DND-41 (cell line): ENCODE measurements at regions not wholly inside any gene's neighbourhood (a gene's known extent, or its start where the extent isn't known, plus 50 kb on each side); places are given as distances from the start of the nearest gene placed in this dataset.

ENCODE experiments used
- ATAC-seq: fragments of 200-7000 bp; cut with Tn5 transposase; 3 replicates; pipeline ENCODE4 v1.9.1; 2021; ENCODE audit warnings: low read depth; ENCODE audit not compliant: insufficient read depth
- DNase-seq: peaks from one replicate; pipeline ENCODE4 v3.0.0-alpha.2; 2020
- H2AFZ ChIP-seq: 2 replicates; pipeline ENCODE4 v1.6.0; 2012; ENCODE audit warnings: low read depth, low read length
- H3K27ac ChIP-seq: 2 replicates; pipeline ENCODE4 v1.5.1; 2012; ENCODE audit warnings: low read length, inconsistent platforms
- H3K27me3 ChIP-seq: fragments of 200-600 bp; sonication (generic); 2 replicates; pipeline ENCODE4 v1.6.0; 2012; ENCODE audit warnings: low read length, mild to moderate bottlenecking, inconsistent platforms; ENCODE audit not compliant: insufficient read depth, poor library complexity
- H3K36me3 ChIP-seq: 2 replicates; pipeline ENCODE4 v1.5.1; 2012; ENCODE audit warnings: low read length, inconsistent platforms; ENCODE audit not compliant: insufficient read depth
- H3K4me1 ChIP-seq: 2 replicates; pipeline ENCODE4 v1.5.1; 2012; ENCODE audit warnings: mild to moderate bottlenecking, low read length; ENCODE audit not compliant: insufficient read depth
- H3K4me2 ChIP-seq: 2 replicates; pipeline ENCODE4 v1.6.0; 2012; ENCODE audit warnings: mild to moderate bottlenecking, moderate library complexity, low read length, inconsistent platforms; ENCODE audit not compliant: insufficient read depth
- H3K4me3 ChIP-seq, 2 experiments: fragments of 200-600 bp in 1 of 2; shearing (Covaris generic) in 1 of 2; 2 replicates each; pipeline ENCODE4 v1.5.1; 2012 to 2016; ENCODE audit warnings: inconsistent platforms in 2 of 2, low read length in 2 of 2, mild to moderate bottlenecking in 2 of 2, low read depth in 1 of 2, moderate library complexity in 1 of 2
- H3K79me2 ChIP-seq: 2 replicates; pipeline ENCODE4 v1.6.0; 2012; ENCODE audit warnings: low read length, inconsistent platforms; ENCODE audit not compliant: insufficient read depth
- H3K9ac ChIP-seq: 2 replicates; pipeline ENCODE4 v1.6.0; 2012; ENCODE audit warnings: low read depth, mild to moderate bottlenecking, inconsistent platforms, low read length, moderate library complexity
- H3K9me3 ChIP-seq: 2 replicates; pipeline ENCODE4 v1.5.1; 2012; ENCODE audit warnings: low read length, moderate library complexity, mild to moderate bottlenecking, inconsistent platforms; ENCODE audit not compliant: insufficient read depth, severe bottlenecking
- H4K20me1 ChIP-seq: 2 replicates; pipeline ENCODE4 v1.6.0; 2012; ENCODE audit warnings: low read length; ENCODE audit not compliant: insufficient read depth
- EZH2 ChIP-seq: IDR thresholded peaks from 3 replicates; pipeline ENCODE4 v1.6.1; 2012; ENCODE audit warnings: borderline replicate concordance, low read depth, mild to moderate bottlenecking, moderate library complexity, low read length, inconsistent platforms; ENCODE audit not compliant: severe bottlenecking
- TF ChIP-seq, protein P1 (sequence below): IDR thresholded peaks from 2 replicates; pipeline ENCODE4 v1.5.1; 2012; ENCODE audit warnings: borderline replicate concordance, low read length, moderate library complexity, mild to moderate bottlenecking; ENCODE audit not compliant: poor library complexity, severe bottlenecking; ENCODE audit errors: extremely low read depth

DNA sequence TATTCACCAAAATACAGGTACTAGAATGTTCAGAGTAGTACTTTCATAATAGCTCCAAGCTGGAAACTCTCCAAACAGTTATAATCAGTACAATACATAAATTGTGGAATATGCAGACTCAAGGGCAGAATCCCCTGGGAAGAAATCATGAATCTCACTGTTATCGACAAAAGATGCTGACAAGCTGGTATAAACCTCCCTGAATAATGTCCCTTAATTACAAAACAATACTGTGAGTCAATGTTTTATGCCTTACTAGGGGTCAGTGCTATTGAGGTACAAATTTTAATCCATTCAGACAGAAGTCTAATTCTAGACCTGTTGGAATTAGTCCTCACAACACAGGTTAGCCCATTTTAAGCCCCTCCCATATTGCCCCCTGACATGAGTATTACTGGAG is 532.3 kb downstream of the DTWD2 start:
- DNase-seq (no peak), ATAC-seq (no peak)
- no peak overlapping the region for H3K27ac ChIP-seq
- H3K79me2 ChIP-seq, result no peaks in the 10 kb centered on the region
- no peaks in the 10 kb centered on the region for H3K27me3 ChIP-seq
- TF ChIP-seq EZH2, result no peak
- TF ChIP-seq, protein P1, sequence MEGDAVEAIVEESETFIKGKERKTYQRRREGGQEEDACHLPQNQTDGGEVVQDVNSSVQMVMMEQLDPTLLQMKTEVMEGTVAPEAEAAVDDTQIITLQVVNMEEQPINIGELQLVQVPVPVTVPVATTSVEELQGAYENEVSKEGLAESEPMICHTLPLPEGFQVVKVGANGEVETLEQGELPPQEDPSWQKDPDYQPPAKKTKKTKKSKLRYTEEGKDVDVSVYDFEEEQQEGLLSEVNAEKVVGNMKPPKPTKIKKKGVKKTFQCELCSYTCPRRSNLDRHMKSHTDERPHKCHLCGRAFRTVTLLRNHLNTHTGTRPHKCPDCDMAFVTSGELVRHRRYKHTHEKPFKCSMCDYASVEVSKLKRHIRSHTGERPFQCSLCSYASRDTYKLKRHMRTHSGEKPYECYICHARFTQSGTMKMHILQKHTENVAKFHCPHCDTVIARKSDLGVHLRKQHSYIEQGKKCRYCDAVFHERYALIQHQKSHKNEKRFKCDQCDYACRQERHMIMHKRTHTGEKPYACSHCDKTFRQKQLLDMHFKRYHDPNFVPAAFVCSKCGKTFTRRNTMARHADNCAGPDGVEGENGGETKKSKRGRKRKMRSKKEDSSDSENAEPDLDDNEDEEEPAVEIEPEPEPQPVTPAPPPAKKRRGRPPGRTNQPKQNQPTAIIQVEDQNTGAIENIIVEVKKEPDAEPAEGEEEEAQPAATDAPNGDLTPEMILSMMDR, result no peak
- no peaks in the 10 kb centered on the region for H3K9me3 ChIP-seq
- H4K20me1 ChIP-seq, result no peaks in the 10 kb centered on the region
- no peaks in the 10 kb centered on the region for H3K36me3 ChIP-seq
- H3K4me3 ChIP-seq, result no peak overlapping the region
- H3K4me2 ChIP-seq, result no peak overlapping the region
- no peak overlapping the region for H3K9ac ChIP-seq
- no peaks in the 10 kb centered on the region for H3K4me1 ChIP-seq
- no peak overlapping the region for H2AFZ ChIP-seq

DNA sequence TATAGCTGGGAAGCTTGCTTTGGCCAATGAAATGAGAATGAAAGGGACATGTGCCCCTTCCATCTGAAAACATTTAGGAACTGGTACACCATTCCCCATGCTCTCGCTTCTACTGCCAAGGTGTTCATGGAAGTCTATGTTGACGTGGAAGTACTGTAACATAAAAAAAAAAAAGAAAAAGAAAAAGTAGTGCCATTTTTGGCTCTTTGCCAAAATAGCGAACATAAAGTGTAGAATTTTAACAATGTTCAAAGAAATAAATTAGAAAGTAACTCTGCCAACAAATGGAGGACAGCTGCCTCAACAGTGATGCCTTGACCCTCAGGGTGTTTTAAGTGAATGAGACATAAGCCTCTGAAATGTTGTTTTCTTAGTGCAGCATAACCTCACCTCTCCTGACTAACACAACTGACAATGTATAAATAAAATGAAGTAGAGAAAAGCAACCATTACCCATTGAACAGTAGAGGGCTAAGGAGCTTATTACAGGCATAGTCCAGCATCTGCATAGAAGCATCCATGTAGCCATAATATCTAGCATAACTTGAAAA is 536.6 kb downstream of the DTWD2 start:
- no peak overlapping the region for H3K27ac ChIP-seq
- H3K9ac ChIP-seq, result no peak overlapping the region
- no peaks in the 10 kb centered on the region for H3K79me2 ChIP-seq
- DNase-seq (no peak), ATAC-seq (no peak)
- no peak overlapping the region for H3K4me2 ChIP-seq
- TF ChIP-seq, protein P1, result no peak
- TF ChIP-seq EZH2, result no peak
- no peak overlapping the region for H2AFZ ChIP-seq
- no peaks in the 10 kb centered on the region for H4K20me1 ChIP-seq
- no peaks in the 10 kb centered on the region for H3K4me1 ChIP-seq
- H3K4me3 ChIP-seq, result no peak overlapping the region
- no peaks in the 10 kb centered on the region for H3K36me3 ChIP-seq
- H3K9me3 ChIP-seq, result no peaks in the 10 kb centered on the region
- H3K27me3 ChIP-seq, result no peaks in the 10 kb centered on the region

GRCh38 chr5:118450554-118451332 is 537.6 kb downstream of the DTWD2 start:
- Histone ChIP-seq H3K4me1 (no peaks in the 10 kb centered on the region), H3K4me3 (no peak overlapping the region)
- DNase-seq, result no peak

More at GRCh38 chr5:118450554-118451332, 537.6 kb downstream of the DTWD2 start:
- no peak overlapping the region for H3K9ac ChIP-seq
- H3K36me3 ChIP-seq, result no peaks in the 10 kb centered on the region
- H3K27ac ChIP-seq, result no peak overlapping the region
- TF ChIP-seq EZH2, result no peak
- TF ChIP-seq, protein P1, result no peak
- H2AFZ ChIP-seq, result no peak overlapping the region
- no peaks in the 10 kb centered on the region for H3K79me2 ChIP-seq
- ATAC-seq, result no peak
- H3K4me2 ChIP-seq, result no peak overlapping the region
- no peaks in the 10 kb centered on the region for H4K20me1 ChIP-seq
- no peaks in the 10 kb centered on the region for H3K9me3 ChIP-seq
- no peaks in the 10 kb centered on the region for H3K27me3 ChIP-seq
